Neuronal stem cell (in vitro differentiated cells): ENCODE measurements at regions not wholly inside any gene's neighbourhood (a gene's known extent, or its start where the extent isn't known, plus 50 kb on each side); places are given as distances from the start of the nearest gene placed in this dataset.
"Not testable (repeated sequence)": the region's sequence is repeated elsewhere in the genome, so short reads cannot be mapped to it uniquely, and the experiment has no call there.

Experiments used
- DNase-seq: peaks from one replicate; pipeline ENCODE4 v3.0.0-alpha.2; 2013; ENCODE audit warnings: low spot score
- H2AFZ ChIP-seq: one replicate; pipeline ENCODE4 v1.6.1; 2013; ENCODE audit warnings: mild to moderate bottlenecking, low read length, inconsistent platforms
- H2AK5ac ChIP-seq: 2 replicates; pipeline ENCODE4 v1.6.1; 2013; ENCODE audit warnings: low read depth, mild to moderate bottlenecking, inconsistent platforms, low read length, moderate library complexity, mixed read lengths
- H2BK120ac ChIP-seq: 2 replicates; pipeline ENCODE4 v1.6.1; 2013; ENCODE audit warnings: low read depth, mild to moderate bottlenecking, inconsistent platforms, low read length, moderate library complexity, mixed read lengths
- H2BK12ac ChIP-seq: one replicate; pipeline ENCODE4 v1.6.1; 2013; ENCODE audit warnings: low read length, inconsistent platforms
- H2BK15ac ChIP-seq: 2 replicates; pipeline ENCODE4 v1.6.1; 2013; ENCODE audit warnings: mild to moderate bottlenecking, low read length, inconsistent platforms, mixed read lengths
- H2BK5ac ChIP-seq: one replicate; pipeline ENCODE4 v1.6.1; 2013; ENCODE audit warnings: inconsistent platforms, mild to moderate bottlenecking, low read length, moderate library complexity
- H3K14ac ChIP-seq: one replicate; pipeline ENCODE4 v1.6.1; 2013; ENCODE audit warnings: low read length, inconsistent platforms
- H3K18ac ChIP-seq: 2 replicates; pipeline ENCODE4 v1.6.1; 2013; ENCODE audit warnings: low read length, inconsistent platforms
- H3K23ac ChIP-seq: 2 replicates; pipeline ENCODE4 v1.6.1; 2013; ENCODE audit warnings: low read depth, mild to moderate bottlenecking, mixed read lengths, low read length, inconsistent platforms; ENCODE audit not compliant: poor library complexity
- H3K27ac ChIP-seq: replicated peaks from 3 replicates; pipeline ENCODE4 v1.5.1; 2013; ENCODE audit warnings: low read length, inconsistent platforms
- H3K27me3 ChIP-seq, 3 experiments: 2 replicates each; pipeline ENCODE4 v1.6.1; 2013; ENCODE audit warnings: low read length in 3 of 3, mild to moderate bottlenecking in 2 of 3, inconsistent platforms in 1 of 3, low read depth in 1 of 3, mixed read lengths in 1 of 3, moderate library complexity in 1 of 3; ENCODE audit not compliant: control insufficient read depth in 3 of 3, insufficient read depth in 3 of 3
- H3K36me3 ChIP-seq, 2 donors: replicated peaks in 1 of 2; 2 replicates each; pipeline ENCODE4 v1.6.1; 2013; ENCODE audit warnings: low read length in 2 of 2; ENCODE audit not compliant: control insufficient read depth in 2 of 2, insufficient read depth in 2 of 2
- H3K4ac ChIP-seq: 2 replicates; pipeline ENCODE4 v1.6.1; 2013; ENCODE audit warnings: inconsistent platforms, mild to moderate bottlenecking, low read length, moderate library complexity
- H3K4me1 ChIP-seq, 2 donors: 1 replicate in 1 of 2; 2 replicates in 1 of 2; pipeline ENCODE4 v1.6.1; 2013; ENCODE audit warnings: low read length in 2 of 2, low read depth in 1 of 2; ENCODE audit not compliant: control insufficient read depth in 2 of 2, insufficient read depth in 1 of 2
- H3K4me2 ChIP-seq: one replicate; pipeline ENCODE4 v1.6.1; 2013; ENCODE audit warnings: mild to moderate bottlenecking, low read length, inconsistent platforms; ENCODE audit not compliant: insufficient read depth, poor library complexity, severe bottlenecking
- H3K4me3 ChIP-seq, 2 donors: 2 replicates each; pipeline ENCODE4 v1.5.1; 2013; ENCODE audit warnings: low read length in 2 of 2, mild to moderate bottlenecking in 2 of 2, inconsistent platforms in 1 of 2, moderate library complexity in 1 of 2
- H3K79me1 ChIP-seq: one replicate; pipeline ENCODE4 v1.6.1; 2013; ENCODE audit warnings: low read depth, mild to moderate bottlenecking, inconsistent platforms, low read length, moderate library complexity
- H3K9ac ChIP-seq: one replicate; pipeline ENCODE4 v1.6.1; 2013; ENCODE audit warnings: mild to moderate bottlenecking, low read depth, low read length, inconsistent platforms; ENCODE audit not compliant: poor library complexity
- H3K9me3 ChIP-seq, 2 donors: replicated peaks in 1 of 2; 2 replicates each; pipeline versions ENCODE3 to v1.6.1; 2013; ENCODE audit warnings: low read length in 2 of 2, mild to moderate bottlenecking in 2 of 2, inconsistent platforms in 1 of 2, low read depth in 1 of 2, mixed read lengths in 1 of 2, moderate library complexity in 1 of 2; ENCODE audit not compliant: control insufficient read depth in 2 of 2, insufficient read depth in 1 of 2
- H4K8ac ChIP-seq: one replicate; pipeline ENCODE4 v1.6.1; 2013; ENCODE audit warnings: low read depth, mild to moderate bottlenecking, inconsistent platforms, low read length, moderate library complexity
- H4K91ac ChIP-seq: one replicate; pipeline ENCODE4 v1.6.1; 2013; ENCODE audit warnings: low read length, low read depth, mild to moderate bottlenecking, inconsistent platforms; ENCODE audit not compliant: poor library complexity
- WGBS, 2 donors: extraction: QIAGEN DNeasy Blood & Tissue Kit; methylation state at CpG; one replicate each; pipeline ENCODE4 v1.1.7; 2013; ENCODE audit warnings: missing lambda C conversion rate in 2 of 2, mixed read lengths in 1 of 2; ENCODE audit not compliant: insufficient read length in 2 of 2, insufficient replicate concordance in 1 of 2; ENCODE audit errors: extremely low coverage in 2 of 2; 5-methylcytosine and 5-hydroxymethylcytosine counted together

- H3K9ac ChIP-seq, result no peak overlapping the region
- H2BK120ac ChIP-seq, result no peak overlapping the region
- no peak overlapping the region for H2BK5ac ChIP-seq
- no peak overlapping the region for H2AFZ ChIP-seq
- no peaks in the 10 kb centered on the region for H3K4me1 ChIP-seq
- H3K4ac ChIP-seq, result no peak overlapping the region
- DNase-seq, result no peak
- no peak overlapping the region for H4K8ac ChIP-seq
- H3K79me1 ChIP-seq, result no peaks in the 10 kb centered on the region
- H3K14ac ChIP-seq, result no peak overlapping the region
- no peak overlapping the region for H4K91ac ChIP-seq
- no peaks in the 10 kb centered on the region for H3K27me3 ChIP-seq
- no peak overlapping the region for H3K23ac ChIP-seq
- no peak overlapping the region for H2AK5ac ChIP-seq
- H3K4me2 ChIP-seq, result no peak overlapping the region
- no peaks in the 10 kb centered on the region for H3K9me3 ChIP-seq
- H3K36me3 ChIP-seq, result no peaks in the 10 kb centered on the region
- H3K27ac ChIP-seq, result no peak overlapping the region
- no peak overlapping the region for H3K4me3 ChIP-seq
- H2BK12ac ChIP-seq, result no peak overlapping the region
- no CpG with 5 or more reads among the region's 2 CpGs for WGBS, 2 donors
- no peak overlapping the region for H2BK15ac ChIP-seq
- H3K18ac ChIP-seq, result no peak overlapping the region
Measured at GRCh38 chr4:72768364-72768763, 199.3 kb upstream of the ADAMTS3 start.

DNA sequence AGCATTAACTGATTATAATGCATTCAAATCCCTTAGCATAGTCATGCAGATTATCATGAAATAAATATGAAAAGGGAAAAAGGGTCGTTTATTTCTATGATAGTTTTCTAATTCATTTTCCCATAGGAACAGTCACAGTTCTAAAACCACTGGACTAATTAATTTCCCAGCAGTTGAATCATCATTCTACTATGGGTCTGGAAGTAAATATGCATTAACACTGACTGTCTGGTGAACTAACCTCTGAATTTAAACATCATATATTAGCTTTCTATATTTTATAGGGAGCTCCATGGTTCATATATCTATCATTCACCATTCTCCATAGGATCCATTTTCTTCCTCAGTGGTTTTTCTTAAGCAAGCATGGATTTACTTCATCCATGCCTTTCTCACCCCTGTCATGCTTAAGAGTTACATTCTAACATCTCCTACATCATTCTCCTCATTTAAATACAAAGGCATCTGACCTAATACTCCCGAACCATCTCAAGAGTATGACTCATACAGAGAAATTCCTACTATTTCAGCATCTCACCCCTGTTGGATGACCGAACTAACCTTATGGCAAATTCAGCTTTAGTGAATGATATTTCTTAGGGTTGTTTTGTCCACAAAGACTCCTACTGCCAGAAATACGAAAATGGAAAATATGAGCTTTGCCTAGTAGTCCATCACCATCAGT, 198.7 kb upstream of the ADAMTS3 start:
- Histone ChIP-seq H3K4ac (no peak overlapping the region), H2AK5ac (no peak overlapping the region), H2AFZ (no peak overlapping the region), H3K4me3 (no peak overlapping the region), H3K27ac (no peak overlapping the region), H4K91ac (no peak overlapping the region), H3K18ac (no peak overlapping the region), H3K23ac (no peak overlapping the region), H3K36me3 (no peaks in the 10 kb centered on the region), H2BK120ac (no peak overlapping the region), H3K79me1 (no peaks in the 10 kb centered on the region), H2BK12ac (no peak overlapping the region), H4K8ac (no peak overlapping the region), H3K4me2 (no peak overlapping the region), H3K14ac (no peak overlapping the region), H3K9ac (no peak overlapping the region), H3K4me1 (no peaks in the 10 kb centered on the region), H3K9me3 (no peaks in the 10 kb centered on the region), H3K27me3 (no peaks in the 10 kb centered on the region), H2BK15ac (no peak overlapping the region), H2BK5ac (no peak overlapping the region)
- no peak for DNase-seq
- no CpG with 5 or more reads among the region's 4 CpGs for WGBS, 2 donors

DNA sequence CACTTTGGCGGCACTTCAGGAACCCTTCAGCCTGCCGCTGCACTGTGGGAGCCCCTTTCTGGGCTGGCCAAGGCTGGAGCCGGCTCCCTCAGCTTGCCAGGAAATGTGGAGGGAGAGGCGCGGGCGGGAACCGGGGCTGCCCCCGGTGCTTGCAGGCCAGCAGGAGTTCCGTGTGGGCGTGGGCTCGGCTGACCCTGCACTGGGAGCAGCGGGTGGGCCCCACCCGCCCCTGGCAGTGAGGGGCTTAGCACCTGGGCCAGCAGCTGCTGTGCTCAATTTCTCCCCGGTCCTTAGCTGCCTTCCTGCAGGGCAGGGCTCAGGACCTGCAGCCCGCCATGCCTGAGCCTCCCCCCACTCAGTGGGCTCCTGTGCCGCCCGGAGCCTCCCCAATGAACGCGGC, 196.8 kb upstream of the ADAMTS3 start:
- H3K27me3 ChIP-seq, H3K4me1 ChIP-seq, H2AK5ac ChIP-seq, H2BK5ac ChIP-seq, H3K4me2 ChIP-seq, H3K18ac ChIP-seq, DNase-seq, H2BK12ac ChIP-seq, H3K9me3 ChIP-seq, H4K8ac ChIP-seq, H2AFZ ChIP-seq, H3K79me1 ChIP-seq, H3K9ac ChIP-seq, H2BK120ac ChIP-seq, H3K4ac ChIP-seq, H3K14ac ChIP-seq, H3K27ac ChIP-seq, H2BK15ac ChIP-seq, H3K23ac ChIP-seq, H4K91ac ChIP-seq, H3K36me3 ChIP-seq, H3K4me3 ChIP-seq: not testable (repeated sequence)
- no CpG with 5 or more reads among the region's 19 CpGs for WGBS, 2 donors

DNA sequence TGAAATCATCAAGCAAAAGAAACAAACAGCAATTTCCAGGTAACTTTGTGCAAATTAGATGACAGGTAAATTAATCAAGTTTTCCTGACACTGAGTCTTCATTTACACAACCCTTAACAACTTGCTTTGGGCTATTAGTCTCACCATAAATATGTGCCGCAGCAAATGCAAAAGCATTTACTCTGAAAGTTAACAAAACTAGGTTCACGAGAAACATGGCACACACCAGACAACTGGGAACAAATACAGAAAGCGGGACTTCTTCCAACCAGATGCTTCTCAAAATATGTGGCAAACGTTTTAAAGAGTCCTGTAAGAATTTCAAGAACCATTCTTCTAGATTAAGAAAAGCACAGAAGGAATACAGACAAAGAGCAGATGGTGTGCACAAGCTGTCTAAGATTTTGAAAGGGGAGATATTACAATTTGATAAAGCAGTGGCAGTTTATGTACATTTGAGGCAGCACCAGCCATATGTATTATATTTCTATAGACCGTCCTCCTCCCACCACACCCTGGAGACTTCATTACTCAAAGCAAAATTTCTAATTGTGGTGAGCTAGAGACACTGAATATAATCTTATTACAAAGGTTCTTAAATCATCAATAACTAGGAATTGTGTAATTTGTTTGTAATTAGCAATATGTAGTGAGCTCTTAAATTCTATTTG, 192.5 kb upstream of the ADAMTS3 start:
- H3K4me2 ChIP-seq, result no peak overlapping the region
- H3K18ac ChIP-seq, result no peak overlapping the region

More for the DNA sequence above, 192.5 kb upstream of the ADAMTS3 start:
- H3K14ac ChIP-seq, result no peak overlapping the region
- H2AFZ ChIP-seq, result no peak overlapping the region
- no peak overlapping the region for H3K9ac ChIP-seq
- no peaks in the 10 kb centered on the region for H3K9me3 ChIP-seq
- no peak overlapping the region for H3K4ac ChIP-seq
- no peak overlapping the region for H4K91ac ChIP-seq
- DNase-seq, result no peak
- no peak overlapping the region for H3K27ac ChIP-seq
- no CpG with 5 or more reads among the region's 5 CpGs for WGBS, 2 donors
- no peak overlapping the region for H4K8ac ChIP-seq
- H3K79me1 ChIP-seq, result no peaks in the 10 kb centered on the region
- no peak overlapping the region for H2BK12ac ChIP-seq
- no peaks in the 10 kb centered on the region for H3K36me3 ChIP-seq
- H3K23ac ChIP-seq, result no peak overlapping the region
- no peak overlapping the region for H3K4me3 ChIP-seq
- H3K4me1 ChIP-seq, result no peaks in the 10 kb centered on the region
- no peak overlapping the region for H2BK5ac ChIP-seq
- no peak overlapping the region for H2AK5ac ChIP-seq
- H2BK15ac ChIP-seq, result no peak overlapping the region
- H2BK120ac ChIP-seq, result no peak overlapping the region
- no peaks in the 10 kb centered on the region for H3K27me3 ChIP-seq
